Spleen (tissue), 7 donors: ENCODE measurements at regions not wholly inside any gene's neighbourhood (a gene's known extent, or its start where the extent isn't known, plus 50 kb on each side); places are given as distances from the start of the nearest gene placed in this dataset.

ENCODE experiments used
- POLR2A ChIP-seq, 3 donors: fragments of 450-650 bp; IDR thresholded peaks; one replicate each; pipeline ENCODE4 v1.5.1; 2017; ENCODE audit warnings: antibody characterized with exemption in 3 of 3, mild to moderate bottlenecking in 1 of 3
- TF ChIP-seq, protein P1 (sequence below), 11 experiments: fragments of 200-600 bp in 7 of 11; fragments of 450-650 bp in 4 of 11; sonication (generic) in 4 of 11; IDR thresholded peaks in 8 of 11; conservative IDR thresholded peaks in 3 of 11; 1 replicate in 7 of 11; 2 replicates in 4 of 11; pipeline versions ENCODE4 v1.4.0 to v1.8.0; 2016 to 2021; ENCODE audit warnings: antibody characterized with exemption in 11 of 11, inconsistent platforms in 4 of 11, mild to moderate bottlenecking in 1 of 11
- donor health status: DM: no; HTN: no; CAD: no; lungs with moderate emphysema.
- donor health status: DM: no; HTN: no; CAD: no.
- donor health status: DM: no; HTN: no; CAD: no.

DNA sequence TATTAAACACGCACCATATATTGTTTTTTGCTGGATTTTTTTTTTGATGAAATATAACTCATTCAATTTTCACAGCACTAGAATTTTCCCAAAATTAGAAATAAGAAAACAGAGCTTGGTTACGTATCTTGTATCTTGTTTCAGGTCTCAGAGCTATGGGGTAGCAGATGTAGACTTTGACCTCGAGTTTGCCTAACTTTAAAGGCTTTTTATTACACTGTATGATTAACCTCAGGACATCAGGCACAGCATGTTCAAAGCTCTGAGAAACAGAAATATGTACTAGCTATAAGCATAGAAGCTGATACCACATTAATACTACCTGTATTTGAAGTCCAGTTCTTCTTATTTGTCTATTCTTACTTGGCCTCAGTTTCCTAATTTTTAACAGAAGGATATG, 171.9 kb upstream of the KITLG start:
- no peak for TF ChIP-seq POLR2A (IDR thresholded peaks at IDR 0.05)
- TF ChIP-seq, protein P1, sequence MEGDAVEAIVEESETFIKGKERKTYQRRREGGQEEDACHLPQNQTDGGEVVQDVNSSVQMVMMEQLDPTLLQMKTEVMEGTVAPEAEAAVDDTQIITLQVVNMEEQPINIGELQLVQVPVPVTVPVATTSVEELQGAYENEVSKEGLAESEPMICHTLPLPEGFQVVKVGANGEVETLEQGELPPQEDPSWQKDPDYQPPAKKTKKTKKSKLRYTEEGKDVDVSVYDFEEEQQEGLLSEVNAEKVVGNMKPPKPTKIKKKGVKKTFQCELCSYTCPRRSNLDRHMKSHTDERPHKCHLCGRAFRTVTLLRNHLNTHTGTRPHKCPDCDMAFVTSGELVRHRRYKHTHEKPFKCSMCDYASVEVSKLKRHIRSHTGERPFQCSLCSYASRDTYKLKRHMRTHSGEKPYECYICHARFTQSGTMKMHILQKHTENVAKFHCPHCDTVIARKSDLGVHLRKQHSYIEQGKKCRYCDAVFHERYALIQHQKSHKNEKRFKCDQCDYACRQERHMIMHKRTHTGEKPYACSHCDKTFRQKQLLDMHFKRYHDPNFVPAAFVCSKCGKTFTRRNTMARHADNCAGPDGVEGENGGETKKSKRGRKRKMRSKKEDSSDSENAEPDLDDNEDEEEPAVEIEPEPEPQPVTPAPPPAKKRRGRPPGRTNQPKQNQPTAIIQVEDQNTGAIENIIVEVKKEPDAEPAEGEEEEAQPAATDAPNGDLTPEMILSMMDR (IDR thresholded peaks at IDR 0.05 in 8 of 11, conservative IDR thresholded peaks at IDR 0.05 in 3 of 11) = no peak
